ENCODE measurements at regions not wholly inside any gene's neighbourhood (a gene's known extent, or its start where the extent isn't known, plus 50 kb on each side); places are given as distances from the start of the nearest gene placed in this dataset.

DNA sequence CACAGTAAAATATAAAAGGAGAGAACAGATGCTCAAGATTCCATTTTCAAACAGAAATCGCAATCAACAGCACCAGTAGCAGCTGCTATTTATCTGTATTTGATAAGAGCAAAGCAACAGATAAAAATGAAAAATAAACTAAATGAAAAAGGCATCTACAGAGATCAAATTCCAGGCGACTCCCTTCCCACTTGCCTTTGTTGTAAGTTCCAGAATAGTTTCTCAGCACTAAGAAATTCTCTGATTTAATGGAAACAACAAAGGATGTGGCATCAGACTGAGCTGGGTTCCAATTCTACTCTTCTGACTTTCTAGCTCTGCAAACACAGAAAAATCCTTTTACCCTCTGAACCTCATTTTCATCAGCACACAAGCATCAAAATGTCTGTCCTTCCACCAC lies 110.8 kb upstream of the MME start:
- no peak overlapping the region for H3K4me3 ChIP-seq
- ATAC-seq = no peak
- DNase-seq = no peak
- intact Hi-C loops (cut with DNase I; ENCODE audit: low total_unique reads) (no loop called here), in situ Hi-C loops (cut with MboI; ENCODE audit: low sequenced_read_pairs in 4 of 4) (loop anchor here in 3 of 4 donors (10.0 to 25.0 kb wide), 3 partner anchors 343 to 368 kb away; no protein-coding TSS in a partner anchor)
- no peaks in the 10 kb centered on the region for H3K9me3 ChIP-seq
- no peak for TF ChIP-seq POLR2A (IDR thresholded peaks at IDR 0.05)
- TF ChIP-seq, protein P1, sequence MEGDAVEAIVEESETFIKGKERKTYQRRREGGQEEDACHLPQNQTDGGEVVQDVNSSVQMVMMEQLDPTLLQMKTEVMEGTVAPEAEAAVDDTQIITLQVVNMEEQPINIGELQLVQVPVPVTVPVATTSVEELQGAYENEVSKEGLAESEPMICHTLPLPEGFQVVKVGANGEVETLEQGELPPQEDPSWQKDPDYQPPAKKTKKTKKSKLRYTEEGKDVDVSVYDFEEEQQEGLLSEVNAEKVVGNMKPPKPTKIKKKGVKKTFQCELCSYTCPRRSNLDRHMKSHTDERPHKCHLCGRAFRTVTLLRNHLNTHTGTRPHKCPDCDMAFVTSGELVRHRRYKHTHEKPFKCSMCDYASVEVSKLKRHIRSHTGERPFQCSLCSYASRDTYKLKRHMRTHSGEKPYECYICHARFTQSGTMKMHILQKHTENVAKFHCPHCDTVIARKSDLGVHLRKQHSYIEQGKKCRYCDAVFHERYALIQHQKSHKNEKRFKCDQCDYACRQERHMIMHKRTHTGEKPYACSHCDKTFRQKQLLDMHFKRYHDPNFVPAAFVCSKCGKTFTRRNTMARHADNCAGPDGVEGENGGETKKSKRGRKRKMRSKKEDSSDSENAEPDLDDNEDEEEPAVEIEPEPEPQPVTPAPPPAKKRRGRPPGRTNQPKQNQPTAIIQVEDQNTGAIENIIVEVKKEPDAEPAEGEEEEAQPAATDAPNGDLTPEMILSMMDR (IDR thresholded peaks at IDR 0.05 in 4 of 5, conservative IDR thresholded peaks at IDR 0.05 in 1 of 5) = no peak
- no peaks in the 10 kb centered on the region for H3K36me3 ChIP-seq
- H3K27ac ChIP-seq = no peak overlapping the region
- no peaks in the 10 kb centered on the region for H3K27me3 ChIP-seq
- H3K4me1 ChIP-seq = peaks cover 0 to 14% of the 10 kb centered on the region in 2 donors

DNA sequence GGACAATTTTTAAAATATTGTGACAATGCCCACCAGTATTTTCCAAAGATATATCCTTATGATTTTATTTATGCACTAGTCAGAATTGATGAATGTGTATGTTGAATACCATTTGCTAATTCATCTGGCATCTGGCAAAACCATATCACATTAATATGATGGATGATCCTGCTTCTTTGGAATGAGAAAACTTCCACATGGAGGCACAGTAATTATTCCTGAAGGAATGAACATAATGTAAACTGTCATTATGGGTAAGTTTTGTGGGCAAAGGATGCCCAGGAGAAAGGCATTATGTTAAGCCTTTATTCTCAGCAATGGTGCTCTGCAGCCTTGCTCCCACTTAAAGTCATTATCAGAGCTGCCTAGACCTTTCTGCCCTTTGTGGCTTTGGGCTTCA lies 113.0 kb upstream of the MME start:
- Histone ChIP-seq H3K27me3 (no peaks in the 10 kb centered on the region), H3K27ac (no peak overlapping the region), H3K4me3 (no peak overlapping the region), H3K9me3 (no peaks in the 10 kb centered on the region), H3K36me3 (no peaks in the 10 kb centered on the region), H3K4me1 (peaks cover 0 to 14% of the 10 kb centered on the region in 2 donors)
- no peak for TF ChIP-seq POLR2A (IDR thresholded peaks at IDR 0.05)
- TF ChIP-seq, protein P1 (IDR thresholded peaks at IDR 0.05 in 4 of 5, conservative IDR thresholded peaks at IDR 0.05 in 1 of 5) = no peak
- intact Hi-C loops (cut with DNase I; ENCODE audit: low total_unique reads) = no loop called here
- ATAC-seq (no peak), DNase-seq (no peak)
- in situ Hi-C loops (cut with MboI; ENCODE audit: low sequenced_read_pairs in 4 of 4) = loop anchor here in 3 of 4 donors (10.0 to 25.0 kb wide), 3 partner anchors 345 to 370 kb away; no protein-coding TSS in a partner anchor

DNA sequence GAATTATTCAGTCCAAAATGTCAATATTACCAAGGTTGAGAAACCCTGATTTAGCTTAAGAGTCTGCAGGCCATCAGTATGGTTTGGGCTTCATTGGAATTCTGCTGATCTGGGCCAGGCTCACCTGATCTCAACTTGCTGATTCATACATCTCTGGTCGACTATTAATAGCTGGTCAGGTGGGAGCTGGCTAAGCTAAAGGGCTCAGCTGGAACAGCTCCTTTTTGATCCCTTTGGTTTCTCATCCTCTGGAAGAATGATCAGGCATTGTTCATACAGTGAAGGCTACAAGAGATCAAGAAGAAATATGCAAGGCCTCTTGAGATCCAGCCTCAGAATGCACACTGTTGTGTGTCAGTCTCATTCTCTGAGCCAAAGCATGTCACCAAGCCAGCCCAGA lies 123.3 kb upstream of the MME start:
- H3K36me3 ChIP-seq = no peaks in the 10 kb centered on the region
- in situ Hi-C loops (cut with MboI; ENCODE audit: low sequenced_read_pairs in 4 of 4) (loop anchor here in 2 of 4 donors (25.0 kb wide), 2 partner anchors 355 to 380 kb away; no protein-coding TSS in a partner anchor), intact Hi-C loops (cut with DNase I; ENCODE audit: low total_unique reads) (loop anchor here (5.0 to 10.0 kb wide), 2 partner anchors 125 to 228 kb away; partner anchors contain the start of gene MME)
- H3K9me3 ChIP-seq = no peaks in the 10 kb centered on the region
- peaks cover 4 to 7% of the 10 kb centered on the region in 2 donors for H3K4me1 ChIP-seq
- H3K27ac ChIP-seq = peak overlapping the region in 3 of 4 donors; percentile 9 to 28 (median 19)
- TF ChIP-seq, protein P1 (IDR thresholded peaks at IDR 0.05 in 4 of 5, conservative IDR thresholded peaks at IDR 0.05 in 1 of 5) = no peak
- no peak for TF ChIP-seq POLR2A (IDR thresholded peaks at IDR 0.05)
- H3K27me3 ChIP-seq = no peaks in the 10 kb centered on the region
- no peak overlapping the region for H3K4me3 ChIP-seq
- DNase-seq = peak in 1 of 2 donors; percentile 49
- ATAC-seq = peak; percentile 83 to 94

DNA sequence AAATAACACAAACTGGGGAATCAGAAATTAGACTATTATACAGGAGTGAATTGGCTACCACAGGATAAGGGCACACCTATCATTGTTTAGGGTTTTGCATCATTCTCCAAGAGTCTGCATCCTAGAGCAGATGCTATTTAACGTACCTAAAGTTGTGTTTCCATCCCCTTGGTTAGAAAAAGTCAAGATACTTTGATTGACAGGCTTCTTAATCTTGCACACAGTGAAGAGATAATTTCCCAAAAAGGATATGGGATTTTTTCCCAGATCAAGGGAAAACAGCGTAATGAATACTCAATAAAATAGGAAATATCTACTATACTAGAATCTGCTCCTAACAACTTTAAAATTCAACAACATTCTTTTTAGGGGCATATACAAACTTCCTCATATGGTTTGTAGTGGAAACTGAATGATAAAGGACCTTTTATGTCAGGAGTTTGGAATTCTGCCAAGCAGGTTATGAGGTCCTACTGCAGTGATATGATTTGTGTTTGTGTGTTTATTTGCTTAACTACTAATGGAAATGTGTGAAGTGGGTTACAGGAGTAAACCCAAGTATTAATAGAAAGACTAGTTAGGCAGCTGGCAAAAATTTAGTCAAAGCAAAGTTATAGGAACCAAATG lies 124.1 kb upstream of the MME start:
- Histone ChIP-seq H3K9me3 (peaks cover 0 to 5% (median 0%) of the 10 kb centered on the region in 3 donors), H3K4me1 (peaks cover 4 to 7% of the 10 kb centered on the region in 2 donors), H3K27ac (no peak overlapping the region), H3K36me3 (no peaks in the 10 kb centered on the region), H3K27me3 (no peaks in the 10 kb centered on the region), H3K4me3 (no peak overlapping the region)
- intact Hi-C loops (cut with DNase I; ENCODE audit: low total_unique reads) (loop anchor here (2.0 to 10.0 kb wide), 3 partner anchors 126 to 369 kb away; partner anchors contain the start of gene MME), in situ Hi-C loops (cut with MboI; ENCODE audit: low sequenced_read_pairs in 4 of 4) (loop anchor here in 2 of 4 donors (25.0 kb wide), 2 partner anchors 356 to 381 kb away; no protein-coding TSS in a partner anchor)
- ATAC-seq (no peak), DNase-seq (no peak)
- TF ChIP-seq POLR2A (IDR thresholded peaks at IDR 0.05) = no peak
- TF ChIP-seq, protein P1 (IDR thresholded peaks at IDR 0.05 in 4 of 5, conservative IDR thresholded peaks at IDR 0.05 in 1 of 5) = no peak
